ENCODE measurements at regions not wholly inside any gene's neighbourhood (a gene's known extent, or its start where the extent isn't known, plus 50 kb on each side); places are given as distances from the start of the nearest gene placed in this dataset.
"Not testable (repeated sequence)": the region's sequence is repeated elsewhere in the genome, so short reads cannot be mapped to it uniquely, and the experiment has no call there.

- H3K9me3 ChIP-seq (ENCODE audit: control insufficient read depth in 5 of 5, low read length in 5 of 5) = no peaks in the 10 kb centered on the region
- H3K4me3 ChIP-seq (ENCODE audit: low read depth in 1 of 5, low read length in 5 of 5) = no peak overlapping the region
- no peaks in the 10 kb centered on the region for H3K27me3 ChIP-seq (ENCODE audit: control insufficient read depth in 5 of 5, insufficient read depth in 4 of 5, low read length in 5 of 5)
- H3K4me1 ChIP-seq (ENCODE audit: control insufficient read depth in 5 of 5, insufficient read depth in 5 of 5, low read length in 5 of 5) = peaks cover 0 to 10% (median 9%) of the 10 kb centered on the region in 5 donors
- no peak overlapping the region for H3K9ac ChIP-seq (ENCODE audit: low read length in 5 of 5)
- no peaks in the 10 kb centered on the region for H3K36me3 ChIP-seq (ENCODE audit: control insufficient read depth in 5 of 5, insufficient read depth in 5 of 5, low read length in 5 of 5)
- no peak overlapping the region for H3K27ac ChIP-seq (ENCODE audit: low read depth, low read length)
Observed at GRCh38 chr6:23529902-23530301, 596.1 kb upstream of the NRSN1 start.

- no peaks in the 10 kb centered on the region for H3K36me3 ChIP-seq (ENCODE audit: control insufficient read depth in 5 of 5, insufficient read depth in 5 of 5, low read length in 5 of 5)
- H3K9ac ChIP-seq (ENCODE audit: low read length in 5 of 5) = no peak overlapping the region
- no peak overlapping the region for H3K27ac ChIP-seq (ENCODE audit: low read depth, low read length)
- H3K9me3 ChIP-seq (ENCODE audit: control insufficient read depth in 5 of 5, low read length in 5 of 5) = no peaks in the 10 kb centered on the region
- H3K4me3 ChIP-seq (ENCODE audit: low read depth in 1 of 5, low read length in 5 of 5) = no peak overlapping the region
- H3K4me1 ChIP-seq (ENCODE audit: control insufficient read depth in 5 of 5, insufficient read depth in 5 of 5, low read length in 5 of 5) = peaks cover 0 to 10% (median 7%) of the 10 kb centered on the region in 5 donors
- H3K27me3 ChIP-seq (ENCODE audit: control insufficient read depth in 5 of 5, insufficient read depth in 4 of 5, low read length in 5 of 5) = no peaks in the 10 kb centered on the region
Observed at GRCh38 chr6:23531666-23532065, 594.3 kb upstream of the NRSN1 start.

- H3K4me3 ChIP-seq (ENCODE audit: low read depth in 1 of 5, low read length in 5 of 5) = no peak overlapping the region
- no peak overlapping the region for H3K27ac ChIP-seq (ENCODE audit: low read depth, low read length)
- no peaks in the 10 kb centered on the region for H3K9me3 ChIP-seq (ENCODE audit: control insufficient read depth in 5 of 5, low read length in 5 of 5)
- no peaks in the 10 kb centered on the region for H3K27me3 ChIP-seq (ENCODE audit: control insufficient read depth in 5 of 5, insufficient read depth in 4 of 5, low read length in 5 of 5)
- H3K9ac ChIP-seq (ENCODE audit: low read length in 5 of 5) = no peak overlapping the region
- peaks cover 0 to 10% (median 6%) of the 10 kb centered on the region in 5 donors for H3K4me1 ChIP-seq (ENCODE audit: control insufficient read depth in 5 of 5, insufficient read depth in 5 of 5, low read length in 5 of 5)
- H3K36me3 ChIP-seq (ENCODE audit: control insufficient read depth in 5 of 5, insufficient read depth in 5 of 5, low read length in 5 of 5) = no peaks in the 10 kb centered on the region
Observed at GRCh38 chr6:23532227-23532626, 593.8 kb upstream of the NRSN1 start.

GRCh38 chr6:23533311-23533710, 592.7 kb upstream of the NRSN1 start:
- no peak overlapping the region for H3K9ac ChIP-seq (ENCODE audit: low read length in 5 of 5)
- H3K4me3 ChIP-seq (ENCODE audit: low read depth in 1 of 5, low read length in 5 of 5) = no peak overlapping the region
- H3K27ac ChIP-seq (ENCODE audit: low read depth, low read length) = no peak overlapping the region
- peaks cover 0 to 10% (median 6%) of the 10 kb centered on the region in 5 donors for H3K4me1 ChIP-seq (ENCODE audit: control insufficient read depth in 5 of 5, insufficient read depth in 5 of 5, low read length in 5 of 5)
- no peaks in the 10 kb centered on the region for H3K27me3 ChIP-seq (ENCODE audit: control insufficient read depth in 5 of 5, insufficient read depth in 4 of 5, low read length in 5 of 5)
- no peaks in the 10 kb centered on the region for H3K9me3 ChIP-seq (ENCODE audit: control insufficient read depth in 5 of 5, low read length in 5 of 5)
- no peaks in the 10 kb centered on the region for H3K36me3 ChIP-seq (ENCODE audit: control insufficient read depth in 5 of 5, insufficient read depth in 5 of 5, low read length in 5 of 5)

- peak overlapping the region in 1 of 5 donors; percentile 16 for H3K4me3 ChIP-seq (ENCODE audit: low read depth in 1 of 5, low read length in 5 of 5)
- H3K36me3 ChIP-seq (ENCODE audit: control insufficient read depth in 5 of 5, insufficient read depth in 5 of 5, low read length in 5 of 5) = no peaks in the 10 kb centered on the region
- H3K9ac ChIP-seq (ENCODE audit: low read length in 5 of 5) = no peak overlapping the region
- no peaks in the 10 kb centered on the region for H3K9me3 ChIP-seq (ENCODE audit: control insufficient read depth in 5 of 5, low read length in 5 of 5)
- H3K27ac ChIP-seq (ENCODE audit: low read depth, low read length) = no peak overlapping the region
- H3K4me1 ChIP-seq (ENCODE audit: control insufficient read depth in 5 of 5, insufficient read depth in 5 of 5, low read length in 5 of 5) = peaks cover 0 to 10% (median 6%) of the 10 kb centered on the region in 5 donors
- no peaks in the 10 kb centered on the region for H3K27me3 ChIP-seq (ENCODE audit: control insufficient read depth in 5 of 5, insufficient read depth in 4 of 5, low read length in 5 of 5)
Observed at GRCh38 chr6:23533944-23534343, 592.1 kb upstream of the NRSN1 start.

GRCh38 chr6:23534351-23534750, 591.7 kb upstream of the NRSN1 start:
- peaks cover 0 to 10% (median 6%) of the 10 kb centered on the region in 5 donors for H3K4me1 ChIP-seq (ENCODE audit: control insufficient read depth in 5 of 5, insufficient read depth in 5 of 5, low read length in 5 of 5)
- H3K27me3 ChIP-seq (ENCODE audit: control insufficient read depth in 5 of 5, insufficient read depth in 4 of 5, low read length in 5 of 5) = no peaks in the 10 kb centered on the region
- H3K36me3 ChIP-seq (ENCODE audit: control insufficient read depth in 5 of 5, insufficient read depth in 5 of 5, low read length in 5 of 5) = no peaks in the 10 kb centered on the region
- no peak overlapping the region for H3K27ac ChIP-seq (ENCODE audit: low read depth, low read length)
- H3K4me3 ChIP-seq (ENCODE audit: low read depth in 1 of 5, low read length in 5 of 5) = no peak overlapping the region
- no peaks in the 10 kb centered on the region for H3K9me3 ChIP-seq (ENCODE audit: control insufficient read depth in 5 of 5, low read length in 5 of 5)
- no peak overlapping the region for H3K9ac ChIP-seq (ENCODE audit: low read length in 5 of 5)

GRCh38 chr6:23535101-23535500, 590.9 kb upstream of the NRSN1 start:
- Histone ChIP-seq H3K9ac (ENCODE audit: low read length in 5 of 5) (no peak overlapping the region), H3K4me3 (ENCODE audit: low read depth in 1 of 5, low read length in 5 of 5) (no peak overlapping the region), H3K36me3 (ENCODE audit: control insufficient read depth in 5 of 5, insufficient read depth in 5 of 5, low read length in 5 of 5) (no peaks in the 10 kb centered on the region), H3K9me3 (ENCODE audit: control insufficient read depth in 5 of 5, low read length in 5 of 5) (no peaks in the 10 kb centered on the region), H3K4me1 (ENCODE audit: control insufficient read depth in 5 of 5, insufficient read depth in 5 of 5, low read length in 5 of 5) (peaks cover 0 to 10% (median 6%) of the 10 kb centered on the region in 5 donors), H3K27ac (ENCODE audit: low read depth, low read length) (no peak overlapping the region), H3K27me3 (ENCODE audit: control insufficient read depth in 5 of 5, insufficient read depth in 4 of 5, low read length in 5 of 5) (no peaks in the 10 kb centered on the region)

GRCh38 chr6:23537828-23538227, 588.2 kb upstream of the NRSN1 start:
- H3K9ac ChIP-seq (ENCODE audit: low read length in 5 of 5) = no peak overlapping the region
- no peak overlapping the region for H3K27ac ChIP-seq (ENCODE audit: low read depth, low read length)
- no peaks in the 10 kb centered on the region for H3K9me3 ChIP-seq (ENCODE audit: control insufficient read depth in 5 of 5, low read length in 5 of 5)
- H3K27me3 ChIP-seq (ENCODE audit: control insufficient read depth in 5 of 5, insufficient read depth in 4 of 5, low read length in 5 of 5) = no peaks in the 10 kb centered on the region
- peaks cover 0 to 10% (median 6%) of the 10 kb centered on the region in 5 donors for H3K4me1 ChIP-seq (ENCODE audit: control insufficient read depth in 5 of 5, insufficient read depth in 5 of 5, low read length in 5 of 5)
- no peak overlapping the region for H3K4me3 ChIP-seq (ENCODE audit: low read depth in 1 of 5, low read length in 5 of 5)
- H3K36me3 ChIP-seq (ENCODE audit: control insufficient read depth in 5 of 5, insufficient read depth in 5 of 5, low read length in 5 of 5) = no peaks in the 10 kb centered on the region

- H3K27me3 ChIP-seq (ENCODE audit: control insufficient read depth in 5 of 5, insufficient read depth in 4 of 5, low read length in 5 of 5) = no peaks in the 10 kb centered on the region
- H3K36me3 ChIP-seq (ENCODE audit: control insufficient read depth in 5 of 5, insufficient read depth in 5 of 5, low read length in 5 of 5) = no peaks in the 10 kb centered on the region
- H3K9me3 ChIP-seq (ENCODE audit: control insufficient read depth in 5 of 5, low read length in 5 of 5) = no peaks in the 10 kb centered on the region
- H3K4me3 ChIP-seq (ENCODE audit: low read depth in 1 of 5, low read length in 5 of 5) = no peak overlapping the region
- H3K4me1 ChIP-seq (ENCODE audit: control insufficient read depth in 5 of 5, insufficient read depth in 5 of 5, low read length in 5 of 5) = peaks cover 0 to 7% (median 3%) of the 10 kb centered on the region in 5 donors
- H3K27ac ChIP-seq (ENCODE audit: low read depth, low read length) = no peak overlapping the region
- no peak overlapping the region for H3K9ac ChIP-seq (ENCODE audit: low read length in 5 of 5)
Observed at GRCh38 chr6:23547851-23548250, 578.2 kb upstream of the NRSN1 start.

GRCh38 chr6:23554953-23555352, 571.1 kb upstream of the NRSN1 start:
- H3K27me3 ChIP-seq (ENCODE audit: control insufficient read depth in 5 of 5, insufficient read depth in 4 of 5, low read length in 5 of 5) = not testable (repeated sequence)

More at GRCh38 chr6:23554953-23555352, 571.1 kb upstream of the NRSN1 start:
- H3K9ac ChIP-seq (ENCODE audit: low read length in 5 of 5); H3K4me3 ChIP-seq (ENCODE audit: low read depth in 1 of 5, low read length in 5 of 5); H3K27ac ChIP-seq (ENCODE audit: low read depth, low read length); H3K36me3 ChIP-seq (ENCODE audit: control insufficient read depth in 5 of 5, insufficient read depth in 5 of 5, low read length in 5 of 5); H3K9me3 ChIP-seq (ENCODE audit: control insufficient read depth in 5 of 5, low read length in 5 of 5): not testable (repeated sequence)
- H3K4me1 ChIP-seq (ENCODE audit: control insufficient read depth in 5 of 5, insufficient read depth in 5 of 5, low read length in 5 of 5) = peaks cover 0 to 11% (median 7%) of the 10 kb centered on the region in 5 donors

Data from subcutaneous abdominal adipose tissue (tissue), 5 donors.